ENCODE measurements at regions not wholly inside any gene's neighbourhood (a gene's known extent, or its start where the extent isn't known, plus 50 kb on each side); places are given as distances from the start of the nearest gene placed in this dataset.

DNA sequence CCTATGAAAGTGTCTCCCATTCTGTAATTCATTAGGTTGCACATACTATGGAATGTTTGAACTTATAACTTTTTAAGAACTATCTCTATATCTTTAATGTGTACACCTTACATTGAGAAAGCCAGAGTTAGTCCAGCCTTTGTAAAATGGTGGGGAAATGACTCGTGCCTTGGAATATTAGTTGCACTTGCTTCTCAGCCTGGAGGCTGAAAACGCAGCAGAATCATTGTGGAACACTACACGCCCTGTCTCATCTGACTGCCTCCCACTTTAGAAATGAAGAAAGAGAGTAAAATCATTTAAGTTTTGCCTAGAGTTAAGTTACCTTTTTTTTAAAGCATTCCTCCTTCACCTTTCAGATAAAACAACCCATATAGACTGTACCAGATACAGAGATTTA is 90.7 kb upstream of the WSB1 start:
- TF ChIP-seq, protein P1, sequence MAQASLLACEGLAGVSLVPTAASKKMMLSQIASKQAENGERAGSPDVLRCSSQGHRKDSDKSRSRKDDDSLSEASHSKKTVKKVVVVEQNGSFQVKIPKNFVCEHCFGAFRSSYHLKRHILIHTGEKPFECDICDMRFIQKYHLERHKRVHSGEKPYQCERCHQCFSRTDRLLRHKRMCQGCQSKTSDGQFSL (CRISPR knock-in tag; IDR thresholded peaks at IDR 0.05): no peak
- TF ChIP-seq, protein P1 (tag; IDR thresholded peaks at IDR 0.05): no peak
- TF ChIP-seq, protein P2, sequence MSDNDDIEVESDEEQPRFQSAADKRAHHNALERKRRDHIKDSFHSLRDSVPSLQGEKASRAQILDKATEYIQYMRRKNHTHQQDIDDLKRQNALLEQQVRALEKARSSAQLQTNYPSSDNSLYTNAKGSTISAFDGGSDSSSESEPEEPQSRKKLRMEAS (CRISPR knock-in tag; IDR thresholded peaks at IDR 0.05): no peak
- TF ChIP-seq, protein P3, sequence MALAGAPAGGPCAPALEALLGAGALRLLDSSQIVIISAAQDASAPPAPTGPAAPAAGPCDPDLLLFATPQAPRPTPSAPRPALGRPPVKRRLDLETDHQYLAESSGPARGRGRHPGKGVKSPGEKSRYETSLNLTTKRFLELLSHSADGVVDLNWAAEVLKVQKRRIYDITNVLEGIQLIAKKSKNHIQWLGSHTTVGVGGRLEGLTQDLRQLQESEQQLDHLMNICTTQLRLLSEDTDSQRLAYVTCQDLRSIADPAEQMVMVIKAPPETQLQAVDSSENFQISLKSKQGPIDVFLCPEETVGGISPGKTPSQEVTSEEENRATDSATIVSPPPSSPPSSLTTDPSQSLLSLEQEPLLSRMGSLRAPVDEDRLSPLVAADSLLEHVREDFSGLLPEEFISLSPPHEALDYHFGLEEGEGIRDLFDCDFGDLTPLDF (CRISPR knock-in tag; IDR thresholded peaks at IDR 0.05): no peak
- TF ChIP-seq MEIS2 (IDR thresholded peaks at IDR 0.05; ENCODE audit: partially characterized antibody) (no peak), CHD4 (IDR thresholded peaks at IDR 0.05; ENCODE audit: insufficient read depth, insufficient replicate concordance, low read depth, low read length, poor library complexity, severe bottlenecking) (no peak)

Data from K562 (cell line).